Keratinocyte (primary cell): ENCODE measurements at regions not wholly inside any gene's neighbourhood (a gene's known extent, or its start where the extent isn't known, plus 50 kb on each side); places are given as distances from the start of the nearest gene placed in this dataset.

ENCODE experiments used
- CTCF ChIP-seq, 3 experiments: IDR thresholded peaks in 1 of 3; conservative IDR thresholded peaks in 1 of 3; optimal IDR thresholded peaks in 1 of 3; 2 replicates in 2 of 3; 3 replicates in 1 of 3; pipeline versions ENCODE3 to v1.5.1; 2011; ENCODE audit warnings: low read length in 3 of 3, mild to moderate bottlenecking in 3 of 3, moderate library complexity in 2 of 3, control low read depth in 1 of 3, inconsistent platforms in 1 of 3; ENCODE audit not compliant: insufficient read depth in 2 of 3; ENCODE audit errors: extremely low read depth in 1 of 3
- EZH2 ChIP-seq: IDR thresholded peaks from one replicate; pipeline ENCODE4 v1.6.1; 2012; ENCODE audit warnings: inconsistent platforms, mild to moderate bottlenecking, low read length, moderate library complexity

GRCh38 chr12:113678223-113679119, 206.8 kb upstream of the LHX5 start:
- no peak for TF ChIP-seq CTCF (optimal IDR thresholded peaks at IDR 0.05 in 1 of 3, IDR thresholded peaks at IDR 0.05 in 1 of 3, conservative IDR thresholded peaks at IDR 0.05 in 1 of 3; ENCODE audit: extremely low read depth in 1 of 3, insufficient read depth in 2 of 3, low read length in 3 of 3)
- TF ChIP-seq EZH2, result no peak
